K562 (cell line): ENCODE measurements at regions not wholly inside any gene's neighbourhood (a gene's known extent, or its start where the extent isn't known, plus 50 kb on each side); places are given as distances from the start of the nearest gene placed in this dataset.

Experiments
- ATAC-seq: fragments of 200-7000 bp; cut with Tn5 transposase; 3 replicates; pipeline ENCODE4 v1.9.1; 2020; ENCODE audit warnings: moderate library complexity
- BruUV-seq: library from RNA; stranded (reverse); fragments of 400-500 nt; replicated peaks from 2 replicates; lab custom pipeline; 2021; lab: Mats Ljungman, UMichigan
- CTCF ChIA-PET: fragments of 300-600 bp; formaldehyde crosslinking; extraction: SDS; loops from one replicate; lab custom pipeline; 2021; ENCODE audit warnings: low intra/inter-chr PET ratio; lab: Yijun Ruan, JAX
- POLR2A ChIA-PET: fragments of 300-600, 350-650 bp; sonication (Branson Sonifier 250); formaldehyde crosslinking; extraction: SDS; loops from one replicate; lab custom pipeline; 2021; ENCODE audit warnings: antibody characterized with exemption, inconsistent platforms; lab: Yijun Ruan, JAX
- DNase-seq, 4 experiments: peaks; one replicate each; pipeline versions ENCODE4 v3.0.0 to v3.0.0-alpha.2; 2011 to 2018; ENCODE audit warnings: low spot score in 3 of 4, mixed read lengths in 3 of 4; ENCODE audit errors: extremely low read depth in 1 of 4
- FAIRE-seq: peaks from 2 replicates; lab custom pipeline; 2011; peaks lifted over from hg19 to GRCh38; lab: Jason Lieb, UNC
- H2AFZ ChIP-seq: 2 replicates; pipeline ENCODE4 v1.6.0; 2011; ENCODE audit warnings: low read depth, low read length, control low read depth, inconsistent platforms
- H3K27ac ChIP-seq: fragments of 200-600 bp; 3 replicates; pipeline ENCODE4 v1.8.0; 2011; ENCODE audit warnings: low read depth, mild to moderate bottlenecking, control low read depth, inconsistent platforms, low read length, moderate library complexity, mixed read lengths; ENCODE audit errors: extremely low read depth
- H3K27me3 ChIP-seq, 2 experiments: fragments of 300-600 bp in 1 of 2; 2 replicates in 1 of 2; 3 replicates in 1 of 2; pipeline versions ENCODE4 v1.6.0 to v1.8.0; 2011; ENCODE audit warnings: inconsistent platforms in 2 of 2, low read length in 2 of 2, mild to moderate bottlenecking in 1 of 2, mixed read lengths in 1 of 2, moderate library complexity in 1 of 2; ENCODE audit not compliant: control insufficient read depth in 2 of 2, insufficient read depth in 2 of 2
- H3K36me3 ChIP-seq: fragments of 300-600 bp; 3 replicates; pipeline ENCODE4 v1.8.0; 2011; ENCODE audit warnings: mild to moderate bottlenecking, low read length, inconsistent platforms; ENCODE audit not compliant: control insufficient read depth, insufficient read depth
- H3K4me1 ChIP-seq, 2 experiments: fragments of 200-600 bp in 1 of 2; replicated peaks in 1 of 2; 2 replicates in 1 of 2; 3 replicates in 1 of 2; pipeline versions ENCODE4 v1.5.1 to v1.8.0; 2011; ENCODE audit warnings: inconsistent platforms in 2 of 2, low read length in 2 of 2, mild to moderate bottlenecking in 1 of 2, mixed read lengths in 1 of 2, moderate library complexity in 1 of 2; ENCODE audit not compliant: control insufficient read depth in 2 of 2, insufficient read depth in 2 of 2
- H3K4me2 ChIP-seq: 2 replicates; pipeline ENCODE4 v1.6.1; 2011; ENCODE audit warnings: low read length, control low read depth, inconsistent platforms, mixed read lengths; ENCODE audit not compliant: insufficient read depth
- H3K4me3 ChIP-seq: fragments of 200-600 bp; sonication (generic), shearing (Covaris generic); 2 replicates; pipeline ENCODE4 v1.5.1; 2016; ENCODE audit warnings: control low read depth, inconsistent platforms
- H3K79me2 ChIP-seq: fragments of 200-600 bp; 3 replicates; pipeline ENCODE4 v1.8.0; 2011; ENCODE audit warnings: low read length, inconsistent platforms; ENCODE audit not compliant: control insufficient read depth, insufficient read depth
- H3K9ac ChIP-seq, 2 experiments: 2 replicates each; pipeline versions ENCODE4 v1.6.0 to v1.6.1; 2011; ENCODE audit warnings: low read depth in 2 of 2, low read length in 2 of 2, control low read depth in 1 of 2, inconsistent platforms in 1 of 2, mild to moderate bottlenecking in 1 of 2, mixed read lengths in 1 of 2; ENCODE audit not compliant: insufficient read depth in 1 of 2
- H3K9me1 ChIP-seq: one replicate; pipeline ENCODE4 v1.6.0; 2011; ENCODE audit warnings: inconsistent platforms, mild to moderate bottlenecking, low read length, moderate library complexity; ENCODE audit not compliant: control insufficient read depth, insufficient read depth
- H3K9me3 ChIP-seq: replicated peaks from 2 replicates; pipeline ENCODE4 v1.5.1; 2011; ENCODE audit warnings: low read depth, low read length, inconsistent platforms; ENCODE audit not compliant: control insufficient read depth, insufficient read depth
- H4K20me1 ChIP-seq: replicated peaks from 2 replicates; pipeline ENCODE4 v1.6.1; 2011; ENCODE audit warnings: low read length, inconsistent platforms, mixed read lengths; ENCODE audit not compliant: control insufficient read depth, insufficient read depth
- CBX1 ChIP-seq: sonication (generic); IDR thresholded peaks from 2 replicates; pipeline ENCODE4 v1.6.1; 2016; ENCODE audit warnings: antibody characterized with exemption, low read depth, mild to moderate bottlenecking
- HMGN3 ChIP-seq: IDR thresholded peaks from 2 replicates; pipeline ENCODE4 v1.6.1; 2011; ENCODE audit warnings: borderline replicate concordance, low read depth, mild to moderate bottlenecking, mixed read lengths, low read length; ENCODE audit not compliant: insufficient read length; ENCODE audit errors: extremely low read depth
- HNRNPL ChIP-seq: fragments of 200-400 bp; formaldehyde crosslinking; IDR thresholded peaks from 2 replicates; pipeline ENCODE4 v1.6.1; 2017; ENCODE audit warnings: low read depth, mild to moderate bottlenecking, low read length
- KDM1A ChIP-seq, 2 experiments: fragments of 450-650 bp; IDR thresholded peaks; 2 replicates each; pipeline ENCODE4 v1.6.1; 2016; ENCODE audit warnings: mild to moderate bottlenecking in 2 of 2
- RB1 ChIP-seq: fragments of 450-650 bp; IDR thresholded peaks from 2 replicates; pipeline ENCODE4 v1.6.1; 2017; ENCODE audit warnings: low read depth, mild to moderate bottlenecking
- SMC3 ChIP-seq: conservative IDR thresholded peaks from 2 replicates; pipeline ENCODE4 v1.6.1; 2011; ENCODE audit warnings: low read depth, low read length, improper control_type of control experiment; ENCODE audit not compliant: insufficient read depth
- TFAP4 ChIP-seq: sonication (generic); formaldehyde crosslinking; IDR thresholded peaks from 2 replicates; pipeline ENCODE4 v1.8.0; 2022; ENCODE audit warnings: missing genetic modification reagents, mild to moderate bottlenecking, moderate library complexity, borderline replicate concordance
- ZNF263 ChIP-seq: sonication (generic); formaldehyde crosslinking; IDR thresholded peaks from 2 replicates; pipeline ENCODE4 v1.8.0; 2022; ENCODE audit warnings: mild to moderate bottlenecking, missing genetic modification reagents, borderline replicate concordance
- WGBS: fragments of 100-300 bp; shearing (Covaris generic); methylation state at CpG from one replicate; pipeline ENCODE4 v1.1.6; 2016; ENCODE audit warnings: low coverage, mixed read lengths; ENCODE audit not compliant: insufficient coverage; ENCODE audit errors: missing lambda C conversion rate; 5-methylcytosine and 5-hydroxymethylcytosine counted together
- in situ Hi-C: fragments of 300-500 bp; cut with MboI; formaldehyde crosslinking; loops from 4 replicates; pipeline ENCODE4 v1.15.0; 2018; ENCODE audit warnings: inconsistent platforms, mixed read lengths
- intact Hi-C: fragments of 100-400 bp; cut with micrococcal nuclease; formaldehyde crosslinking; loops from 2 replicates; pipeline ENCODE4 v1.14.2; 2022
- TF ChIP-seq, protein P1 (sequence below), 2 experiments: fragments of 450-650 bp; formaldehyde crosslinking in 1 of 2; IDR thresholded peaks; 2 replicates each; pipeline versions ENCODE4 v1.4.0 to v1.6.1; 2014 to 2020; ENCODE audit warnings: mild to moderate bottlenecking in 2 of 2, borderline replicate concordance in 1 of 2, low read depth in 1 of 2

DNA sequence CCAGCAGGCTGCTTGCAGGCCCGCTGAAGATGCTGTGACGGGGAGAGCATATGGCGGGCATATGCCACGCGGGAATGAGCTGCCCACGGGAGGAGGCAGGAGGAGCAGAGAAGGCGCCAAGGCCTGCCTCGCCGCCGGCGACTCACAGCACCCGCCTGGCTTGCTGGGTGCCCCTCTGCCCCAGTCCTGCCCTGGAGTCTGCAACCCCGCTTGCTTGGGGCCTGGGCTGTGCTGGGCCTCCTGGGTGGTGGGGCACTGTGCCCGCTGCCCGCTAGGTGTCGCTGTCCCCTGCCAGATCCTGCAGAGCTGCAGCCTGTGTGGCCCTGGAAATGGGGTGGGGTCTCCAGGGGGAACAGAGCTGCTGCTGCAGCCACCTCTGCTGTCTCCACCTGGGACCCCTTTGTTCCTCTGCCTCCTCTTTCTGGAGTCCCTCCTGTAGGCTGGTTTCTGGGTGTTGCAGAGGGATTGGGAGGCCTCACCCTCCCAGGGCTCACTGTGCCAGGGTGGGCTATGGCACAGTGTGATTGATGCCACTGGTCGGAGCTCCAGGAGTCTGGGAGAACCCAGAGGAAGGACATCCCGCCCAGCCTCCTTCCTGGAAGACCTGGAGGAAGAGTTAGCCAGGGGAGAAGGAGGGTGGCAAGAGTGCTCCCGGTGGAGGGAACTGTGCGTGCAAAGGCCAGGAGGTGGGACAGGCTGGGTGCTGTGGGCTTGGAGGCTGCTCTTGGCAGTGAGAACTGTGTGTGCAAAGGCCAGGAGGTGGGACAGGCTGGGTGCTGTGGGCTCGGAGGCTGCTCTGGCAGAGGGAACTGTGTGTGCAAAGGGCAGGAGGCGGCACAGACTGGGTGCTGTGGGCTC is 141.0 kb upstream of the CIBAR2 start:
- peak; percentile 76 to 90 (median 88) for DNase-seq
- 30% methylated on average over 20 of the region's 22 CpGs for WGBS
- Histone ChIP-seq H3K36me3 (no peaks in the 10 kb centered on the region), H3K9me3 (no peaks in the 10 kb centered on the region), H2AFZ (no peak overlapping the region), H3K27ac (no peak overlapping the region), H3K27me3 (no peaks in the 10 kb centered on the region), H4K20me1 (peaks cover 60% of the 10 kb centered on the region), H3K9ac (no peak overlapping the region), H3K9me1 (peaks cover 10% of the 10 kb centered on the region), H3K4me2 (no peak overlapping the region), H3K79me2 (peaks cover 6% of the 10 kb centered on the region; the same call in 2 of the 3 replicates), H3K4me1 (peaks cover 2 to 45% of the 10 kb centered on the region in 2 experiments; a peak in 3 of 5 replicates), H3K4me3 (no peak overlapping the region)
- ChIA-PET CTCF (interaction anchor here (0.5 to 0.7 kb wide), 3 partner anchors 63 to 1031 kb away, joined by 3 to 5 read pairs (median 4); no protein-coding TSS in a partner anchor), POLR2A (interaction anchor here (0.6 to 0.9 kb wide), 2 partner anchors 88 to 109 kb away, joined by 3 to 4 read pairs; no protein-coding TSS in a partner anchor)
- FAIRE-seq: peak; percentile 87
- intact Hi-C loops: no loop called here
- in situ Hi-C loops: loop anchor here (10.0 kb wide), 1 partner anchor 139 kb away; the partner anchor contains the start of gene CIBAR2
- peak; percentile 97 for ATAC-seq
- BruUV-seq: no TSS peak
- TF ChIP-seq ZNF263 (CRISPR knock-in tag) (peak; percentile 75; the same call in 1 of the 2 replicates), HNRNPL (peak; percentile 92), SMC3 (peak; percentile 38; the same call in 1 of the 2 replicates), HMGN3 (no peak), KDM1A (IDR thresholded peaks at IDR 0.05) (no peak), RB1 (peak; percentile 33; the same call in 1 of the 2 replicates), TFAP4 (CRISPR knock-in tag) (peak; percentile 29; the same call in 1 of the 2 replicates), CBX1 (peak; percentile 64; the same call in 1 of the 2 replicates)
- TF ChIP-seq, protein P1, sequence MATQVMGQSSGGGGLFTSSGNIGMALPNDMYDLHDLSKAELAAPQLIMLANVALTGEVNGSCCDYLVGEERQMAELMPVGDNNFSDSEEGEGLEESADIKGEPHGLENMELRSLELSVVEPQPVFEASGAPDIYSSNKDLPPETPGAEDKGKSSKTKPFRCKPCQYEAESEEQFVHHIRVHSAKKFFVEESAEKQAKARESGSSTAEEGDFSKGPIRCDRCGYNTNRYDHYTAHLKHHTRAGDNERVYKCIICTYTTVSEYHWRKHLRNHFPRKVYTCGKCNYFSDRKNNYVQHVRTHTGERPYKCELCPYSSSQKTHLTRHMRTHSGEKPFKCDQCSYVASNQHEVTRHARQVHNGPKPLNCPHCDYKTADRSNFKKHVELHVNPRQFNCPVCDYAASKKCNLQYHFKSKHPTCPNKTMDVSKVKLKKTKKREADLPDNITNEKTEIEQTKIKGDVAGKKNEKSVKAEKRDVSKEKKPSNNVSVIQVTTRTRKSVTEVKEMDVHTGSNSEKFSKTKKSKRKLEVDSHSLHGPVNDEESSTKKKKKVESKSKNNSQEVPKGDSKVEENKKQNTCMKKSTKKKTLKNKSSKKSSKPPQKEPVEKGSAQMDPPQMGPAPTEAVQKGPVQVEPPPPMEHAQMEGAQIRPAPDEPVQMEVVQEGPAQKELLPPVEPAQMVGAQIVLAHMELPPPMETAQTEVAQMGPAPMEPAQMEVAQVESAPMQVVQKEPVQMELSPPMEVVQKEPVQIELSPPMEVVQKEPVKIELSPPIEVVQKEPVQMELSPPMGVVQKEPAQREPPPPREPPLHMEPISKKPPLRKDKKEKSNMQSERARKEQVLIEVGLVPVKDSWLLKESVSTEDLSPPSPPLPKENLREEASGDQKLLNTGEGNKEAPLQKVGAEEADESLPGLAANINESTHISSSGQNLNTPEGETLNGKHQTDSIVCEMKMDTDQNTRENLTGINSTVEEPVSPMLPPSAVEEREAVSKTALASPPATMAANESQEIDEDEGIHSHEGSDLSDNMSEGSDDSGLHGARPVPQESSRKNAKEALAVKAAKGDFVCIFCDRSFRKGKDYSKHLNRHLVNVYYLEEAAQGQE (IDR thresholded peaks at IDR 0.05; ENCODE audit: borderline replicate concordance): peak; percentile 37; the same call in 1 of the 2 replicates
- TF ChIP-seq, protein P1 (CRISPR knock-in tag; IDR thresholded peaks at IDR 0.05; ENCODE audit: low read depth): no peak
